Activated CD8-positive, alpha-beta T cell treated with anti-CD3 and anti-CD28 coated beads, Interleukin-2, amount 10 ng/mL, durations not matched to agents 7 days and 5 days (primary cell): ENCODE measurements at regions not wholly inside any gene's neighbourhood (a gene's known extent, or its start where the extent isn't known, plus 50 kb on each side); places are given as distances from the start of the nearest gene placed in this dataset.
"Not testable (repeated sequence)": the region's sequence is repeated elsewhere in the genome, so short reads cannot be mapped to it uniquely, and the experiment has no call there.

Source experiments
- ATAC-seq: fragments of 150-1000 bp; cut with Tn5 transposase; one replicate; pipeline ENCODE4 v1.10.0; 2021; ENCODE audit warnings: moderate library complexity
- CTCF ChIA-PET: fragments of 350-600 bp; sonication (Branson Sonifier 250); formaldehyde crosslinking; loops from one replicate; lab custom pipeline; 2021; ENCODE audit warnings: antibody characterized with exemption; lab: Charles Lee
- POLR2A ChIA-PET: fragments of 350-600 bp; sonication (Branson Sonifier 250); formaldehyde crosslinking; loops from one replicate; lab custom pipeline; 2021; ENCODE audit warnings: antibody characterized with exemption; lab: Charles Lee
- DNase-seq: peaks from one replicate; pipeline ENCODE4 v3.0.0-alpha.2; 2020
- H3K27ac Mint-ChIP-seq: one replicate; pipeline ENCODE4 v1.8.0; 2021; ENCODE audit warnings: mild to moderate bottlenecking, mixed read lengths
- H3K27me3 Mint-ChIP-seq: one replicate; pipeline ENCODE4 v1.8.0; 2021; ENCODE audit warnings: low read depth, mixed read lengths
- H3K36me3 Mint-ChIP-seq: one replicate; pipeline ENCODE4 v1.8.0; 2021; ENCODE audit warnings: low read depth, mixed read lengths
- H3K4me1 Mint-ChIP-seq: one replicate; pipeline ENCODE4 v1.8.0; 2021; ENCODE audit warnings: low read depth, mixed read lengths
- H3K4me3 Mint-ChIP-seq: one replicate; pipeline ENCODE4 v1.8.0; 2021; ENCODE audit warnings: mild to moderate bottlenecking, mixed read lengths
- H3K9me3 Mint-ChIP-seq: one replicate; pipeline ENCODE4 v1.8.0; 2022; ENCODE audit warnings: mixed read lengths; ENCODE audit not compliant: insufficient read depth

- H3K27me3 Mint-ChIP-seq: no peaks in the 10 kb centered on the region
- H3K4me1 Mint-ChIP-seq: no peaks in the 10 kb centered on the region
- DNase-seq: no peak
- ATAC-seq: no peak
- no peaks in the 10 kb centered on the region for H3K36me3 Mint-ChIP-seq
- no peak overlapping the region for H3K4me3 Mint-ChIP-seq
- peaks cover 13% of the 10 kb centered on the region for H3K9me3 Mint-ChIP-seq
- CTCF ChIA-PET: interaction anchor here (0.9 kb wide), 1 partner anchor 662 kb away, joined by 4 read pairs; no protein-coding TSS in a partner anchor
- POLR2A ChIA-PET: no interaction called here
- H3K27ac Mint-ChIP-seq: no peak overlapping the region
Observed at GRCh38 chr6:126657561-126658175, 317.8 kb downstream of the CENPW start.

GRCh38 chr6:126660376-126660775 is 320.5 kb downstream of the CENPW start:
- H3K4me1 Mint-ChIP-seq: no peaks in the 10 kb centered on the region
- no peak for ATAC-seq
- ChIA-PET POLR2A (no interaction called here), CTCF (no interaction called here)
- H3K36me3 Mint-ChIP-seq: no peaks in the 10 kb centered on the region
- no peak for DNase-seq
- H3K27ac Mint-ChIP-seq: no peak overlapping the region
- H3K4me3 Mint-ChIP-seq: no peak overlapping the region
- no peaks in the 10 kb centered on the region for H3K9me3 Mint-ChIP-seq
- no peaks in the 10 kb centered on the region for H3K27me3 Mint-ChIP-seq

- Mint-ChIP-seq H3K27me3 (no peaks in the 10 kb centered on the region), H3K9me3 (no peaks in the 10 kb centered on the region), H3K36me3 (no peaks in the 10 kb centered on the region), H3K4me1 (no peaks in the 10 kb centered on the region), H3K27ac (no peak overlapping the region), H3K4me3 (no peak overlapping the region)
- no peak for ATAC-seq
- ChIA-PET CTCF (no interaction called here), POLR2A (no interaction called here)
- no peak for DNase-seq
Observed at GRCh38 chr6:126661646-126662045, 321.7 kb downstream of the CENPW start.

- ChIA-PET POLR2A (no interaction called here), CTCF (no interaction called here)
- ATAC-seq: no peak
- Mint-ChIP-seq H3K4me1 (no peaks in the 10 kb centered on the region), H3K27me3 (no peaks in the 10 kb centered on the region), H3K4me3 (no peak overlapping the region), H3K27ac (no peak overlapping the region), H3K36me3 (no peaks in the 10 kb centered on the region), H3K9me3 (no peaks in the 10 kb centered on the region)
- no peak for DNase-seq
Observed at GRCh38 chr6:126662966-126663365, 323.1 kb downstream of the CENPW start.

GRCh38 chr6:126664271-126664670 is 324.4 kb downstream of the CENPW start:
- peaks cover 4% of the 10 kb centered on the region for H3K9me3 Mint-ChIP-seq
- H3K36me3 Mint-ChIP-seq: no peaks in the 10 kb centered on the region
- CTCF ChIA-PET: no interaction called here

GRCh38 chr6:126665551-126665950 is 325.6 kb downstream of the CENPW start:
- H3K27ac Mint-ChIP-seq: no peak overlapping the region
- ChIA-PET CTCF (no interaction called here), POLR2A (no interaction called here)

More at GRCh38 chr6:126664271-126664670, 324.4 kb downstream of the CENPW start:
- Mint-ChIP-seq H3K4me3 (no peak overlapping the region), H3K27me3 (no peaks in the 10 kb centered on the region), H3K27ac (no peak overlapping the region), H3K4me1 (no peaks in the 10 kb centered on the region)
- DNase-seq: no peak
- ATAC-seq: no peak
- POLR2A ChIA-PET: no interaction called here

GRCh38 chr6:126667071-126667470 is 327.2 kb downstream of the CENPW start:
- H3K4me1 Mint-ChIP-seq: no peaks in the 10 kb centered on the region
- CTCF ChIA-PET: no interaction called here
- POLR2A ChIA-PET: no interaction called here

More at GRCh38 chr6:126665551-126665950, 325.6 kb downstream of the CENPW start:
- Mint-ChIP-seq H3K9me3 (peaks cover 4% of the 10 kb centered on the region), H3K36me3 (no peaks in the 10 kb centered on the region), H3K4me3 (no peak overlapping the region), H3K4me1 (no peaks in the 10 kb centered on the region), H3K27me3 (no peaks in the 10 kb centered on the region)
- no peak for DNase-seq
- no peak for ATAC-seq

GRCh38 chr6:126667728-126668127 is 327.8 kb downstream of the CENPW start:
- no peaks in the 10 kb centered on the region for H3K36me3 Mint-ChIP-seq
- ATAC-seq (no peak), DNase-seq (no peak)

More at GRCh38 chr6:126667071-126667470, 327.2 kb downstream of the CENPW start:
- Mint-ChIP-seq H3K27ac (no peak overlapping the region), H3K27me3 (no peaks in the 10 kb centered on the region), H3K9me3 (peaks cover 4% of the 10 kb centered on the region), H3K4me3 (no peak overlapping the region), H3K36me3 (no peaks in the 10 kb centered on the region)
- DNase-seq: no peak
- no peak for ATAC-seq

GRCh38 chr6:126672649-126673048 is 332.7 kb downstream of the CENPW start:
- no peak overlapping the region for H3K4me3 Mint-ChIP-seq
- peaks cover 8% of the 10 kb centered on the region for H3K9me3 Mint-ChIP-seq
- POLR2A ChIA-PET: no interaction called here
- ATAC-seq (no peak), DNase-seq (no peak)
- CTCF ChIA-PET: no interaction called here
- H3K4me1 Mint-ChIP-seq: no peaks in the 10 kb centered on the region
- H3K27ac Mint-ChIP-seq: no peak overlapping the region
- H3K36me3 Mint-ChIP-seq: no peaks in the 10 kb centered on the region
- no peaks in the 10 kb centered on the region for H3K27me3 Mint-ChIP-seq

More at GRCh38 chr6:126667728-126668127, 327.8 kb downstream of the CENPW start:
- H3K9me3 Mint-ChIP-seq: peaks cover 4% of the 10 kb centered on the region
- ChIA-PET POLR2A (no interaction called here), CTCF (no interaction called here)
- H3K4me1 Mint-ChIP-seq: no peaks in the 10 kb centered on the region
- H3K4me3 Mint-ChIP-seq: no peak overlapping the region
- no peaks in the 10 kb centered on the region for H3K27me3 Mint-ChIP-seq
- H3K27ac Mint-ChIP-seq: no peak overlapping the region

- H3K36me3 Mint-ChIP-seq, POLR2A ChIA-PET, H3K9me3 Mint-ChIP-seq, H3K4me3 Mint-ChIP-seq, ATAC-seq, H3K4me1 Mint-ChIP-seq, H3K27me3 Mint-ChIP-seq, CTCF ChIA-PET, H3K27ac Mint-ChIP-seq, DNase-seq: not testable (repeated sequence)
Observed at GRCh38 chr6:126673749-126674148, 333.8 kb downstream of the CENPW start.

- ATAC-seq: no peak
- no peak for DNase-seq
- H3K4me3 Mint-ChIP-seq: no peak overlapping the region
- no peaks in the 10 kb centered on the region for H3K36me3 Mint-ChIP-seq
- no peaks in the 10 kb centered on the region for H3K27me3 Mint-ChIP-seq
- no peak overlapping the region for H3K27ac Mint-ChIP-seq
- H3K4me1 Mint-ChIP-seq: no peaks in the 10 kb centered on the region
- H3K9me3 Mint-ChIP-seq: no peaks in the 10 kb centered on the region
- ChIA-PET CTCF (no interaction called here), POLR2A (no interaction called here)
Observed at GRCh38 chr6:126682440-126682839, 342.5 kb downstream of the CENPW start.

- no peak overlapping the region for H3K4me3 Mint-ChIP-seq
- ChIA-PET POLR2A (no interaction called here), CTCF (no interaction called here)
- H3K4me1 Mint-ChIP-seq: no peaks in the 10 kb centered on the region
- H3K36me3 Mint-ChIP-seq: no peaks in the 10 kb centered on the region
- H3K27ac Mint-ChIP-seq: no peak overlapping the region
- H3K9me3 Mint-ChIP-seq: peaks cover 3% of the 10 kb centered on the region
- no peak for ATAC-seq
- no peaks in the 10 kb centered on the region for H3K27me3 Mint-ChIP-seq
- DNase-seq: no peak
Observed at GRCh38 chr6:126685182-126685581, 345.3 kb downstream of the CENPW start.
